ENCODE measurements at regions not wholly inside any gene's neighbourhood (a gene's known extent, or its start where the extent isn't known, plus 50 kb on each side); places are given as distances from the start of the nearest gene placed in this dataset.
A peak's percentile ranks its signal among the peaks of the same experiment; 100 is the strongest.

GRCh38 chr15:61659566-61660190 is 400.6 kb downstream of the VPS13C start:
- Histone ChIP-seq H3K27me3 (ENCODE audit: control insufficient read depth in 1 of 2, insufficient read depth in 2 of 2, low read length in 1 of 2) (no peaks in the 10 kb centered on the region), H3K27ac (ENCODE audit: low read depth in 1 of 2, low read length in 2 of 2) (no peak overlapping the region), H3K9me3 (ENCODE audit: control insufficient read depth, low read length) (no peaks in the 10 kb centered on the region), H3K4me3 (ENCODE audit: low read length in 2 of 2) (no peak overlapping the region), H3K36me3 (ENCODE audit: control insufficient read depth in 1 of 2, insufficient read depth in 2 of 2, low read length in 1 of 2) (no peaks in the 10 kb centered on the region), H3K4me1 (ENCODE audit: control insufficient read depth in 1 of 2, insufficient read depth in 2 of 2, low read length in 2 of 2) (no peaks in the 10 kb centered on the region)
- intact Hi-C loops (cut with DNase I) = no loop called here
- no peak for DNase-seq
- ATAC-seq (ENCODE audit: low FRiP score) = no peak
- WGBS, 2 donors = 56 to 65% methylated on average over 5 of the region's 5 CpGs

- H3K36me3 ChIP-seq (ENCODE audit: control insufficient read depth in 1 of 2, insufficient read depth in 2 of 2, low read length in 1 of 2) = no peaks in the 10 kb centered on the region
- no peaks in the 10 kb centered on the region for H3K4me1 ChIP-seq (ENCODE audit: control insufficient read depth in 1 of 2, insufficient read depth in 2 of 2, low read length in 2 of 2)
- ATAC-seq (ENCODE audit: low FRiP score) (no peak), DNase-seq (no peak)
- intact Hi-C loops (cut with DNase I) = no loop called here
- H3K27me3 ChIP-seq (ENCODE audit: control insufficient read depth in 1 of 2, insufficient read depth in 2 of 2, low read length in 1 of 2) = no peaks in the 10 kb centered on the region
- H3K9me3 ChIP-seq (ENCODE audit: control insufficient read depth, low read length) = no peaks in the 10 kb centered on the region
- WGBS, 2 donors = 65 to 68% methylated on average over 4 of the region's 4 CpGs
- no peak overlapping the region for H3K4me3 ChIP-seq (ENCODE audit: low read length in 2 of 2)
- no peak overlapping the region for H3K27ac ChIP-seq (ENCODE audit: low read depth in 1 of 2, low read length in 2 of 2)
Observed at GRCh38 chr15:61657461-61657860, 402.8 kb downstream of the VPS13C start.

GRCh38 chr15:61656391-61656790 is 403.9 kb downstream of the VPS13C start:
- WGBS, 2 donors = 93% methylated on average over 11 of the region's 11 CpGs
- H3K4me3 ChIP-seq (ENCODE audit: low read length in 2 of 2) = no peak overlapping the region
- H3K27me3 ChIP-seq (ENCODE audit: control insufficient read depth in 1 of 2, insufficient read depth in 2 of 2, low read length in 1 of 2) = no peaks in the 10 kb centered on the region
- no peak for DNase-seq
- ATAC-seq (ENCODE audit: low FRiP score) = no peak
- no peaks in the 10 kb centered on the region for H3K36me3 ChIP-seq (ENCODE audit: control insufficient read depth in 1 of 2, insufficient read depth in 2 of 2, low read length in 1 of 2)
- intact Hi-C loops (cut with DNase I) = no loop called here
- no peak overlapping the region for H3K27ac ChIP-seq (ENCODE audit: low read depth in 1 of 2, low read length in 2 of 2)
- no peaks in the 10 kb centered on the region for H3K4me1 ChIP-seq (ENCODE audit: control insufficient read depth in 1 of 2, insufficient read depth in 2 of 2, low read length in 2 of 2)
- H3K9me3 ChIP-seq (ENCODE audit: control insufficient read depth, low read length) = no peaks in the 10 kb centered on the region

DNA sequence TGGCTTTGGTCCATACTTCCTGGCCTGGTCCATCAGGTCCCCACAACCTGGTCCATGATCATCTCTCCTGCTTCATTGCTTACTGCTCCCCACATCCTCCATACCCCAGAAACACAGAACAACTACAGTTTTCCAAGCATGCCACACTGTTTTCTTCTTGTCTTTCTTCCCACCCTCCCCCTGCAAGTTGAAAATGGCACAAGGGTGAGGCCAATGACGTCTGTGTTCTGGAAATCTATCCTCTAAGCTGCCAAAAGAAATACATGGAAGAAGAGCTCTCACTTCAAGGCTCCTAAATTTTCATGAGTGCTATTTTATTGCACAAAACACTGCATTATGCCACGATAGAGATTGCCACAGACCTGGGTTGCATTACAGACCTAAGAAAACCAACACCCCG is 404.4 kb downstream of the VPS13C start:
- Histone ChIP-seq H3K27ac (ENCODE audit: low read depth in 1 of 2, low read length in 2 of 2) (no peak overlapping the region), H3K36me3 (ENCODE audit: control insufficient read depth in 1 of 2, insufficient read depth in 2 of 2, low read length in 1 of 2) (no peaks in the 10 kb centered on the region), H3K4me1 (ENCODE audit: control insufficient read depth in 1 of 2, insufficient read depth in 2 of 2, low read length in 2 of 2) (no peaks in the 10 kb centered on the region), H3K27me3 (ENCODE audit: control insufficient read depth in 1 of 2, insufficient read depth in 2 of 2, low read length in 1 of 2) (no peaks in the 10 kb centered on the region), H3K9me3 (ENCODE audit: control insufficient read depth, low read length) (no peaks in the 10 kb centered on the region), H3K4me3 (ENCODE audit: low read length in 2 of 2) (no peak overlapping the region)
- intact Hi-C loops (cut with DNase I) = no loop called here
- ATAC-seq (ENCODE audit: low FRiP score) (peak; percentile 71), DNase-seq (no peak)
- WGBS, 2 donors = 49 to 59% methylated on average over 3 of the region's 3 CpGs

DNA sequence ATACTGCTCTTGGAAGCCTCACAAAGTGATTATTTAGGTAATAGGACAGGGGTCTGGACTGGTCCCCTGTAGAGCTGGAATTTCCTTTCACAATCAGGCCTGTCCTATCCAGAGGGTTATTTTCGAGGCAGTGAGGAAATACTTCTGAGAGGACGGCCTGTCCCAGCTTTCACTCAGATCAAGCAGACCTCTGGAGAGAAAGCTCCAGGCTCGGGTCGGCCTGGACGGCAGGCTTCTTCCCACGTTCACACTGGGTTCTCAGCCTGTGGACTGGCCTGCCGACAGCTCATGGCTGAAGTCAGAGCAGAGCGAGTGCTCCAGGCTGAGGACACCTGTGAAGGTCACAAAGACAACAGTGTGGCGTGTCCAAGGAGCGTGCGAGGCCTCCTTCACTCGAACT is 405.3 kb downstream of the VPS13C start:
- H3K27ac ChIP-seq (ENCODE audit: low read depth in 1 of 2, low read length in 2 of 2) = no peak overlapping the region
- DNase-seq = no peak
- WGBS, 2 donors = 65 to 75% methylated on average over 12 of the region's 12 CpGs
- H3K4me3 ChIP-seq (ENCODE audit: low read length in 2 of 2) = no peak overlapping the region
- H3K36me3 ChIP-seq (ENCODE audit: control insufficient read depth in 1 of 2, insufficient read depth in 2 of 2, low read length in 1 of 2) = no peaks in the 10 kb centered on the region
- H3K9me3 ChIP-seq (ENCODE audit: control insufficient read depth, low read length) = no peaks in the 10 kb centered on the region
- intact Hi-C loops (cut with DNase I) = no loop called here
- peak; percentile 84 for ATAC-seq (ENCODE audit: low FRiP score)
- H3K4me1 ChIP-seq (ENCODE audit: control insufficient read depth in 1 of 2, insufficient read depth in 2 of 2, low read length in 2 of 2) = no peaks in the 10 kb centered on the region
- no peaks in the 10 kb centered on the region for H3K27me3 ChIP-seq (ENCODE audit: control insufficient read depth in 1 of 2, insufficient read depth in 2 of 2, low read length in 1 of 2)

- no peaks in the 10 kb centered on the region for H3K4me1 ChIP-seq (ENCODE audit: control insufficient read depth in 1 of 2, insufficient read depth in 2 of 2, low read length in 2 of 2)
- H3K4me3 ChIP-seq (ENCODE audit: low read length in 2 of 2) = no peak overlapping the region
- no peaks in the 10 kb centered on the region for H3K9me3 ChIP-seq (ENCODE audit: control insufficient read depth, low read length)
- intact Hi-C loops (cut with DNase I) = no loop called here
- H3K36me3 ChIP-seq (ENCODE audit: control insufficient read depth in 1 of 2, insufficient read depth in 2 of 2, low read length in 1 of 2) = no peaks in the 10 kb centered on the region
- no peak overlapping the region for H3K27ac ChIP-seq (ENCODE audit: low read depth in 1 of 2, low read length in 2 of 2)
- 73 to 82% methylated on average over 9 of the region's 9 CpGs for WGBS, 2 donors
- ATAC-seq (ENCODE audit: low FRiP score) (no peak), DNase-seq (no peak)
- H3K27me3 ChIP-seq (ENCODE audit: control insufficient read depth in 1 of 2, insufficient read depth in 2 of 2, low read length in 1 of 2) = no peaks in the 10 kb centered on the region
Observed at GRCh38 chr15:61654002-61654740, 406.1 kb downstream of the VPS13C start.

DNA sequence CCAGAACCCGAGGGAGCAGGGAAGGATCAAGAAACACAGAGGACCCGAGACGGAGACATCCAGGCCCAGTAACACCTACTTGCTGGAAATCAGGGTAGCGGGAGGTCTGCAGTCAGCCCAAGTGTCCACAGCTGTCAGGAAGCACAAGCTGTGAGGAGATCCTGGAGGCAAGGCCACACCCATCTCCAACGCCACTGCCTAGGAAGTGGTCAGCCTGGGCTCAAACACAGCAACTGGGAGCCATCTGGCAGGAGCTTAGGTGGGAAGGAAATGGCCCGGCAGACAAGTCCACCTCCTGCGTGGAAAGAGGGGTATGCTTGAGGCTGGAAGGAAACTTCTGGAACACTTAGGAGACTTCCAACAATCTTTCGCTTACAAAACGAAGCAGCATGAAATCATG is 407.1 kb downstream of the VPS13C start:
- 56 to 68% methylated on average over 9 of the region's 9 CpGs for WGBS, 2 donors
- H3K27ac ChIP-seq (ENCODE audit: low read depth in 1 of 2, low read length in 2 of 2) = no peak overlapping the region
- no peaks in the 10 kb centered on the region for H3K36me3 ChIP-seq (ENCODE audit: control insufficient read depth in 1 of 2, insufficient read depth in 2 of 2, low read length in 1 of 2)
- H3K27me3 ChIP-seq (ENCODE audit: control insufficient read depth in 1 of 2, insufficient read depth in 2 of 2, low read length in 1 of 2) = no peaks in the 10 kb centered on the region
- no peaks in the 10 kb centered on the region for H3K4me1 ChIP-seq (ENCODE audit: control insufficient read depth in 1 of 2, insufficient read depth in 2 of 2, low read length in 2 of 2)
- intact Hi-C loops (cut with DNase I) = no loop called here
- H3K4me3 ChIP-seq (ENCODE audit: low read length in 2 of 2) = no peak overlapping the region
- DNase-seq (peak in 1 of 2 donors; percentile 56), ATAC-seq (ENCODE audit: low FRiP score) (peak; percentile 47)
- no peaks in the 10 kb centered on the region for H3K9me3 ChIP-seq (ENCODE audit: control insufficient read depth, low read length)

DNA sequence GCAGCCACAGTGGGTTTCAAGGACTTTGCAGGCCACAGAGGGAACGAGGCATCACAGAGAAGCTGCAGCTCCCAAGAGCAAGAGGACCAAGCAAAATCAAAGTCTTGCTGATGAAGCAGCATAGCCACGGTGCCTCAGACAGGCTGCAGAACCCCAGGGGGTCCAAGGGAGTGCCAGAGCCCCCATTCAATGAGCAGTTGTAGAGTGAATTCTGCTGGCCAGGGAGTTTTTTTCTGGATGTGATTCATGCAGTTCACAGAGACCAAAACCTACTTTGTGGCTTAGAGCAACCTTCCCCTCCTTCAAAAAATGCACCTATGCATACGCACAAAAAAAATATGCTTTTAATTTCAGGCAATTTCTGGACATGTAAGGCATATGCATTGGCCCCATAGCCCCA is 409.0 kb downstream of the VPS13C start:
- no peak overlapping the region for H3K27ac ChIP-seq (ENCODE audit: low read depth in 1 of 2, low read length in 2 of 2)
- 48 to 58% methylated on average over 3 of the region's 3 CpGs for WGBS, 2 donors
- no peaks in the 10 kb centered on the region for H3K27me3 ChIP-seq (ENCODE audit: control insufficient read depth in 1 of 2, insufficient read depth in 2 of 2, low read length in 1 of 2)
- H3K4me1 ChIP-seq (ENCODE audit: control insufficient read depth in 1 of 2, insufficient read depth in 2 of 2, low read length in 2 of 2) = no peaks in the 10 kb centered on the region
- ATAC-seq (ENCODE audit: low FRiP score) = no peak
- no peaks in the 10 kb centered on the region for H3K9me3 ChIP-seq (ENCODE audit: control insufficient read depth, low read length)
- DNase-seq = no peak
- no peak overlapping the region for H3K4me3 ChIP-seq (ENCODE audit: low read length in 2 of 2)
- intact Hi-C loops (cut with DNase I) = no loop called here
- H3K36me3 ChIP-seq (ENCODE audit: control insufficient read depth in 1 of 2, insufficient read depth in 2 of 2, low read length in 1 of 2) = no peaks in the 10 kb centered on the region

DNA sequence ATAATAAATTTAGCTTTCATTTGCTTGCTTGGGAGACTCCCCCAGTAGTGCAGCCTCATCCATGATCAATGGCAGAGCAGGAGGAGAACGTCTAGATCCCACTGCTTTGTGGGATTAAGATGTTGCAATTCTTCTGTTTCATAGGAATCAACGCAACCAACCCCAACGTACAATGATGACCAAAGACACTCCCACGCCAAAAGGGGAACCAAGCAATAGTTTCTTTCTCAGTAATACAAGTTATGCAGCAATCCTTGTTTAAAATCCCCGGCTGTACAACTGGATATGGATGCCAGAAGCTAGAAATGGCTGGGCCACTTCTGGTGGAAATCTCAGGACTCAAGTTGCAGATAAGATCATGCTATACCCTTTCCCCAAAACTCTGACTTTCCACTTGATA is 411.2 kb downstream of the VPS13C start:
- WGBS, 2 donors = 77 to 79% methylated on average over 5 of the region's 5 CpGs
- DNase-seq = no peak
- peaks cover 0 to 2% of the 10 kb centered on the region in 2 donors for H3K27me3 ChIP-seq (ENCODE audit: control insufficient read depth in 1 of 2, insufficient read depth in 2 of 2, low read length in 1 of 2)
- H3K36me3 ChIP-seq (ENCODE audit: control insufficient read depth in 1 of 2, insufficient read depth in 2 of 2, low read length in 1 of 2) = no peaks in the 10 kb centered on the region
- H3K27ac ChIP-seq (ENCODE audit: low read depth in 1 of 2, low read length in 2 of 2) = no peak overlapping the region
- no peaks in the 10 kb centered on the region for H3K4me1 ChIP-seq (ENCODE audit: control insufficient read depth in 1 of 2, insufficient read depth in 2 of 2, low read length in 2 of 2)
- H3K4me3 ChIP-seq (ENCODE audit: low read length in 2 of 2) = no peak overlapping the region
- H3K9me3 ChIP-seq (ENCODE audit: control insufficient read depth, low read length) = no peaks in the 10 kb centered on the region
- intact Hi-C loops (cut with DNase I) = no loop called here
- ATAC-seq (ENCODE audit: low FRiP score) = no peak

All from aorta (tissue), 5 donors.